Cardiac fibroblast (primary cell): ENCODE measurements at regions not wholly inside any gene's neighbourhood (a gene's known extent, or its start where the extent isn't known, plus 50 kb on each side); places are given as distances from the start of the nearest gene placed in this dataset.

ENCODE experiments used
- DNase-seq, 2 donors: peaks; one replicate each; pipeline versions ENCODE4 v3.0.0 to v3.0.0-alpha.2; 2010; ENCODE audit warnings: low read depth in 2 of 2
- H3K4me3 ChIP-seq, 2 donors: replicated peaks in 1 of 2; 1 replicate in 1 of 2; 2 replicates in 1 of 2; pipeline ENCODE4 v1.5.1; 2011; ENCODE audit warnings: low read depth in 2 of 2, low read length in 2 of 2, mild to moderate bottlenecking in 2 of 2, moderate library complexity in 1 of 2
- TF ChIP-seq, protein P1 (sequence below): IDR thresholded peaks from one replicate; pipeline ENCODE4 v1.5.1; 2011; ENCODE audit warnings: low read depth, mild to moderate bottlenecking, low read length, inconsistent platforms

DNA sequence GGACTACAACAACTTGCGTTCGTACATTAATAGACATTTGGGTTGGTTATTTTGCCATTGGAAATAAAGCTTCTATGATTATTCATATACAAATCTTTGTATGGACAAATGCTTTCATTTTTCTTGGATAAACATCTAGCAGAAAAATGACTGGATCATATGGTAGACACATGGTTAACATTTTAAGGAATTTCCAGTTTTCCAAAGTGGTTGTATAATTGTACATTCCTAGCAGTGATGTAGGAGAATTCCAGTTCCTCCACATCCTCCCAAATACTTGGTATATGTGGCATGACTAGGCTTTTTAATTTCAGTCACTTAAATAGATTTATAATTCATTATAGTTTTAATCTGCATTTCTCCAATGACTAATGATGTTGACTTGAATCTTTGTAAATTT is 246.2 kb upstream of the NCAM1 start:
- no peak for DNase-seq
- TF ChIP-seq, protein P1, sequence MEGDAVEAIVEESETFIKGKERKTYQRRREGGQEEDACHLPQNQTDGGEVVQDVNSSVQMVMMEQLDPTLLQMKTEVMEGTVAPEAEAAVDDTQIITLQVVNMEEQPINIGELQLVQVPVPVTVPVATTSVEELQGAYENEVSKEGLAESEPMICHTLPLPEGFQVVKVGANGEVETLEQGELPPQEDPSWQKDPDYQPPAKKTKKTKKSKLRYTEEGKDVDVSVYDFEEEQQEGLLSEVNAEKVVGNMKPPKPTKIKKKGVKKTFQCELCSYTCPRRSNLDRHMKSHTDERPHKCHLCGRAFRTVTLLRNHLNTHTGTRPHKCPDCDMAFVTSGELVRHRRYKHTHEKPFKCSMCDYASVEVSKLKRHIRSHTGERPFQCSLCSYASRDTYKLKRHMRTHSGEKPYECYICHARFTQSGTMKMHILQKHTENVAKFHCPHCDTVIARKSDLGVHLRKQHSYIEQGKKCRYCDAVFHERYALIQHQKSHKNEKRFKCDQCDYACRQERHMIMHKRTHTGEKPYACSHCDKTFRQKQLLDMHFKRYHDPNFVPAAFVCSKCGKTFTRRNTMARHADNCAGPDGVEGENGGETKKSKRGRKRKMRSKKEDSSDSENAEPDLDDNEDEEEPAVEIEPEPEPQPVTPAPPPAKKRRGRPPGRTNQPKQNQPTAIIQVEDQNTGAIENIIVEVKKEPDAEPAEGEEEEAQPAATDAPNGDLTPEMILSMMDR = no peak

GRCh38 chr11:112718483-112718882 is 242.7 kb upstream of the NCAM1 start:
- no peak overlapping the region for H3K4me3 ChIP-seq
- no peak for DNase-seq
- TF ChIP-seq, protein P1 = no peak

More for the DNA sequence above, 246.2 kb upstream of the NCAM1 start:
- H3K4me3 ChIP-seq = no peak overlapping the region

DNA sequence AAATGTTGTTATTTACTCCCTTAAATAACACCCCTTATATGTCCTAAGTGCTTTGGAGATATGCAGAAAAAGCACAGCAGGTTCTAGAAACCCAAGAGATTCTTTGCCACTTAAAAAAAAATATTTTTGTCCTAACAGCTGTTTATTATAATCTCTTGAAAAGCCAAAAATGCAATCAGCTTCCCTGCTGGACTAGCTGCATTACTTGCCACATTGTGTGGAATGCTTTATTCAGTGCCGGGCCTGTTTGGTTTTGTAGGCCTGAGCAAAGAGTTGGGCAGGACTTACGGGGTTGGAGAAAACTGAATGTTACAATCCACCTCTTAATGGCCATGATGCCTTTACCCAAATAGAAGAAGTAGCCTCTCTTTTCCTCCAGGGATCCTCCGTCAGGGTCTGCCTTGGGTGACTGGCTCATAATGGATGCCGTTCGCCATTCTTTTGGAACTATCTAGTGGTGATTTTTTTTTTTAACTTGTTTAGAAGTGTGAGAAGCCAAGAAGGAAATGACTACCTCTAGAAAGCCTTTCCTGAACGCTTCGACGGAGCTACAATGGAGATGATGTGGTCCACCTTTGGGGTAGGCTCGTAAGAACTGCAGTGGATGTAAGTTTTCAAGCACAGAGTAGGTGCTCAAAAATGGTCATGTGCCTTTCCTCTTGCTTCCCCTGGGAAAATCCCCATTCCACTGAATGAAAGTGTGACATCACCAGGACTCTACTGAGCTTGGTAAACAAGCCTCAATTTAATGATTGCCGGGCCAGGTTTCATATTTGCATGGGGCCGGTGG is 241.3 kb upstream of the NCAM1 start:
- DNase-seq = peak in 1 of 2 donors; percentile 31
- H3K4me3 ChIP-seq = no peak overlapping the region
- TF ChIP-seq, protein P1 = no peak

GRCh38 chr11:112722148-112722547 is 239.1 kb upstream of the NCAM1 start:
- DNase-seq = no peak
- H3K4me3 ChIP-seq = no peak overlapping the region
- TF ChIP-seq, protein P1 = no peak

GRCh38 chr11:112722876-112723275 is 238.3 kb upstream of the NCAM1 start:
- no peak for DNase-seq
- TF ChIP-seq, protein P1 = no peak
- no peak overlapping the region for H3K4me3 ChIP-seq

DNA sequence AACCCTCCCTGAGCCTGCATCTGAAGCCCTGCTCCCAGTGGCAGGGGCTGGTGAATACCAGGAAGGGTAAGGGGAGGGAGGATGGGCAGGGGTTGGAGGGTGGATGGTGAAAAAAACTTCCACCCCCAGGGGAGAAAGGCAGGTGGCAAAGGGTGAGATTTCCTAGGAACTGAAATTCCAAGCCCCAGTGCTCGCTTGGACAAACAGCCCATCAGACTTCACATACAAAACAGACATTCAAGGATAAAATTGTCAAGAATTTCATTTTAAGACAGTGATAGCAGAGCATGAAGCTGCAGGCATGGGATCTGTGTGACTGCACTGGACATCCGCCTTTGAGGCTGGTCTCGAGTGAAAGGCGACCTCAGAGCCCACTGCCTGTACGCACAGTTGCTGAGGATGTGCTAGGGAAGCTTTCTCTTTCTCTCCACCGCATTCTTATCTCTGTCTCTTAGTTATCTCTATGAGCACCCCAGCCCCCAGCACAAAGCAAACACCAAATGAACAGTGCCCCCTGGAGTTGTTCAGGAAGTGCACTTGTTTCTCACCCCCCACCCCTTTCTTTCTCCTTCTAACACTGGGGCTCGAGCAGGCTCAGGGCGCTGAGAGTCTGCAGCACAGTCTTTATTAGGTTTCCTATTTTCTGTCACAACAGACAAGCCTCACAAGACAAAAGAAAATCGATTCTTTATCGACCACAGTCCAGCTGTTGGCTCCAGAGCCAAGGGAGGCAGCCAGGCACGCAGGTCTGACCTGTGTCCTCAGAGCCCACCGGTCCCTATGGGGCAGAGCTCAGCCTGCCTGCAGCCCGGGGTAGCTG is 237.3 kb upstream of the NCAM1 start:
- no peak for DNase-seq
- TF ChIP-seq, protein P1 = no peak
- no peak overlapping the region for H3K4me3 ChIP-seq
